GM19372 (cell line): ENCODE measurements at regions not wholly inside any gene's neighbourhood (a gene's known extent, or its start where the extent isn't known, plus 50 kb on each side); places are given as distances from the start of the nearest gene placed in this dataset.

Experiments
- ATAC-seq: cut with Tn5 transposase; IDR thresholded peaks from one replicate; pipeline ENCODE4 v1.9.1; 2021; ENCODE audit warnings: mild to moderate bottlenecking, low read depth, moderate library complexity; ENCODE audit not compliant: unreplicated experiment

DNA sequence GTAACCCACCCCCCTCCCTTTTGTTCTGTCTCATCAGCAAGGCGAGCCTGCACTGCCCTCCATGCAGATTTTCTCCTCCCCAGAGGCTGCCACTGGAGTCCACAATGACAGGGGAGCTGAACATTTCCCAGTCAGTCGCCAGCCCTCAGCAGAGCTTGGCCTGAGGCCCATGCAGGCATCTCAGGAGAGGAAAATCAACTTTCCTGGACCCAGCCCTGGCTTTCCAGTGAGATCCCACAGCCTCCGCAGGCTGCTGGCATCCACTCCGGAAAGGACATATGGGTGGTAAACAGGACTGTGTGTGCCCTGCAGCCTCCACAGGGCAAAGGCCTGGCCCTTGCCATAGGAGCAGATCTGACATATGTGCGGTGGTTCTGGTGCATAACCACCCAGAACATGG lies 253.8 kb downstream of the TNS1 start:
- no peak for ATAC-seq

DNA sequence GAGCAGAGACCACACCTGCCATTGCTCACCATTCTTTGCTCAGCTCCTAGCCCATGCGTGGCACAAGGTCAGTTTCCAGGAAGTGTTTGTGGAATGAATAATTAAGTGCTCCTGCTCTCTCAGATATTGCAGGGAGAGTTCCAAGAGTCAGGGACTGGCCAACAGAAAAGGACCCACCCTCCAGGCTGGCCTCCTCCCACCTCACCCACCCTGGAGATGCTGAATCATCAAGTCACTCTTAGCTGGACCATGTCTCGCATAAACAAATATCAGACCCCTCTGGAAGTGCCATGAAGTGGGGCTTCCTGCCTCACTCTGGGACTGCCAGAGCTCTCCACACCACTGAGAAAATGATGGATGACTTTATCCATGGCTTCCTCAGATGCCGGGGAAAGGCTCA lies 256.0 kb downstream of the TNS1 start:
- ATAC-seq = no peak

DNA sequence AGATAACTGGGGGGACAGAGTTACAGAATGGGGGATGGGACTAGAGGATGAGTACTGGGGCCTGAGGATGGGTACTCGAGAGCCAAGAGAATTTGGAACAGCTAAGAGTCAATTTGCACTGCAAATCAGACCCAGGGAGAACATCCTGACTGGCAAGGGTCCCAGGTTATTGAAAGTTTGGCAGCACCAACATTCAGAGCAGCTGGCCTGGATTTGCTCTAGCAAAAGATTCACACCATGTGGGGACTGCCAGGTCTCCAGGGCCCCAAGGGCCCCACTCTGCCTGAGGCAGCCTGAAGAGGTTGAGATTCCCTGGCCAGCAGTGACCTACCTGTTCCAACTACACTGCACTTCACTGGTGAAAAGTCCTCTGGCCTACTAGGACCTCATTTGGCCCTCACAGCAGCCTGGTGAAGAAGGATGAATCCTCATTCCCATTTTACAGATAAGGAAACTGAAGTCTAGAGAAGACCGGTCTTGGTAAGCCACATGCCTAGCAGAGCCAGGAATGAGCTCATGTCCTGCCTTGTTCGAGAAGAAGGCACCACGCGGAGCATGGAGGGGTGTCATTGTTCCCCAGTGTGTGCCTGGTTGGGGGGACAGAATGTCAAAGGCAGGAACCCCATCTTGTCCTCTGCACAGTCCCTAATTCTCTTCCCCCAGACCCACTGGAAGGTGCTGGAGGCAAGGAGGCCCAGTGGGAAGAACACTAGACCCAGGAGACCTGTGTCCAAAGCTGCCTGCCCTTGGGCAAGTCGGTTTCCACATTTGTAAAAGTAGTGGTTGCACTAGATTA lies 258.6 kb downstream of the TNS1 start:
- ATAC-seq = no peak

DNA sequence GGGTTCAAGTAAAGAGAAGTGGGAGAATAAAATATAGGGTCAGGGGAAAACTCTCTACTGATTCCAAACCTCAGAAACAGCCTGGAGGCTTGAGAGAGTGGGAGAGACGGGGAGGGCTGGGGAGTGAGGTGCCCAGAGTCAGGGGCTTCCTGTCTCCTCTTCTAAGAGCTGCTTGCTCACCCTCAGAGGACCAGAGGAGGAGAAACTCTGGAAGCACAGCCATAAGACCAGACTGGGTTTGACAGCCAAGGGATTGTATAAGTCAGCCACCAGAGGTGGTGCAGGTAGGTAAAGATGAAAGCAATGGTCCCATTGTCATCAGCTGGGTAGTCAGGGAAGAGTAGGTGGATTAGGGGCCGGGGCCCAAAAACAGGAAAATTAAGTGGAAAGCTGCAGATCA lies 259.4 kb downstream of the TNS1 start:
- ATAC-seq = no peak

DNA sequence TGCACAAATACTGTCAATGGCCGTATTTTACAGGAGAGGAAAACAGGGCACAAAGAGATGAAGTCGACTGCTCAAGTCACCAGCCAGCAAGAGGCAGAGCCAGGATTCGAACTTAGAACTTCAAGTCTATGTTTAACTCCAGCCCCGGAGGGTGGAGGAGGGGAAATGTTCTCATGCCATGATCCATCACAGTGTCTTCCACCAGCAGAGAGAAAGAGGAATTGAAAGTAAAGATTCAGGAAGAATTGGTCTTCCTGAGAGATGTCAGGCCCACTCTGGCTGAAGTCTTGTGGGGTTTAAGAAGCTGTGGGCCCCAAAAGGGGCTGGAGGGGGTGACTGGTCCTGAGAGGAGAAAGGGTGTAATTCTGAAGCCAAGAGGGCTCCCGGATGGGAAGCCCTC lies 260.0 kb downstream of the TNS1 start:
- no peak for ATAC-seq

DNA sequence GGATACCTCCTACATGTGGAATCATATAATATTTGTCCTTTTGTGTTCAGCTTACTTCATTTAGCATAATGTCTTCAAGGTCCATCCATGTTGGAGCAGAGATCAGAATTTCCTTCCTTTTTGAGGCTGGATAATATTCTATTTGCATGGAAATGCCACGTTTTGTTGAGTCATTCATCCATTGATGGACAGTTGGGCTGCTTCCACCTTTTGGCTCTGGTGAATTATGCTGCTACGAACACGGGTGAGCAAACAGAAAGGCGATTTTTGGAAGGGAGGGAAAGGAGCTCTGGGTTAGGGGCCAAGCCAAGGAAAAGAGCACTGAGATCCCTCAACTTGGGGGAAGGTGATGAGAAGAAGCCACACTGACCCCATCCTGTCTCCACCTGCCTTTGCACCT lies 260.5 kb downstream of the TNS1 start:
- no peak for ATAC-seq

DNA sequence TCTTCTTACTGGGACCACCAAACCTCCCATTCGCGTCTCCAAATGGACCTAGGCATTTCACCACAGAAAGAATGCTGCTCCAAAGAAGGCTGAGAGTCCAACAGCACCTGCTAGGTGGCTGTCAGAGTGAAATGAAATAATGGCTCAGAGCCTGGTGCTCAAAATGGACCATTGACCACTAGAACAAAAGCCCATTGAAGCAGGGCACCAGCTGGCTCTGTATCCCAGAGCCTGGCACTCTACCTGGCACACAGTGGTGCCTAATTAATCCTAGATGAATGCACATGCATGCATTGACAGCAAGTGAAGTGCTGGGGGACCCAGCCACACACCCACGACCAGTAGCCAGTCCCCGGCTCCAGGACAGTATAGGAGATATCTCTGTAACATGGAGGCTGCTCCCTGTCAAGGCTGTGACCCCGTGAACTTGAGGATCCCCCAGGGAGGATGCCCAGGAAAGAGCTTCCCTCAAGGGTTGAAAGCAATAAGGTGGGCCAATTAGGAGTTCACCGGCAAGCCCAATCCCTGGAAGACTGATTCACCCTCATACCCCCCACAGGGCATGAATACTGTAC lies 261.3 kb downstream of the TNS1 start:
- ATAC-seq = no peak

DNA sequence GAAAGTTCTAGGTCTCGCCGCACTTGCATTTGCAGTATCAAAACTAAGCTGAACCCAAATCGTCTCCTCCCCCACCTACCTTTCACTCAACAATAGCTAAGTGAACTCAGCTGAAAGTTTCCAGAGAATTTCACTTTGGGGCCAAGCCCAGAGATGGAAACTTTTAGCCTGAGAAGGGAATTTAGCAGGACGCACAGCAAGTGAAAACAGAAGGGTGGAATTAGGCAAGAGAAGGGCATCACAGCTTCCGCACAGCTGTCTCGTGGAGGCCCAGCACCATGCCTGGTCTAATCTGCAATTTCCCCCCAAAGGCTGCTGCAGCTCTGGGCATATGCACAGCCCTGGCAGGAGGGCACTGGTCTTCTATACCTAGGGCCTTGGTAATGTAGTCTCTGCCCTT lies 262.0 kb downstream of the TNS1 start:
- ATAC-seq = no peak

DNA sequence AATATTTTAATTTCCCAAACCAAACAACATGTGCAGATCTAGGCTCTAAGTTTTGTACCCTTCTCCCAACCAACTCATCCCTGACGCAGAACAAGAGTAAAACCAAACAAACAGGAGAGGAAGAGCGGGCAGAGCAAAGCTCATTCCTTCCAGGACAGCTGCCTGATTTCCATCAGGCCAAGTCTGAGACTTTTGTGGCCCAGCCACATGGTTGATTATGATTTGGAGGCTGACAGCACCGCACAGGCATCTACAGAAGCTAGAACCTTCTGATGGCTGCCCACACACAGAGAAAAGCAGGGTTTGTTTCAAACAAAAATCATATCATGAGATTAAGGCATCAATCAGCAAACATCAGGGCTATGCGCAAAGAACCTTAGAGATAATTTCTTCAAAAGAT lies 262.6 kb downstream of the TNS1 start:
- ATAC-seq = no peak

DNA sequence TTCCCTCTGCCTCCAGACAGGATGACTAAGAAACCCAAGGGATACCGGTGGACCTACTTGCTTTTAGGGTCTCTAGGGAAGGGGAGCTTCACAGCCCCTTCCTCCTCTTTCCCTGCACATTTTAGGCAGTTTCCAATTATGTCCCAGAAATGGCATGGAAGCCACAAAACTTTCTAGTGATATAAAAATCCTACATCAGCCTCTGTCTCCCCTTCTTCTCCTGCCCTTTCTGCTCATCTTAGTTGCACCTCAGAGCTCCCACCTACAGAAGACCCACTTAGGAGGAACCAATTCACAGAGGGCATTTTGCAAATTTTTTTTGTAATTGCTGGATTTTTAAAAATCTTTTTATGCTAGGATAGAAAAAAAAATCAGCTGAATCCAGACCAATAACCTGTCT lies 263.1 kb downstream of the TNS1 start:
- no peak for ATAC-seq

DNA sequence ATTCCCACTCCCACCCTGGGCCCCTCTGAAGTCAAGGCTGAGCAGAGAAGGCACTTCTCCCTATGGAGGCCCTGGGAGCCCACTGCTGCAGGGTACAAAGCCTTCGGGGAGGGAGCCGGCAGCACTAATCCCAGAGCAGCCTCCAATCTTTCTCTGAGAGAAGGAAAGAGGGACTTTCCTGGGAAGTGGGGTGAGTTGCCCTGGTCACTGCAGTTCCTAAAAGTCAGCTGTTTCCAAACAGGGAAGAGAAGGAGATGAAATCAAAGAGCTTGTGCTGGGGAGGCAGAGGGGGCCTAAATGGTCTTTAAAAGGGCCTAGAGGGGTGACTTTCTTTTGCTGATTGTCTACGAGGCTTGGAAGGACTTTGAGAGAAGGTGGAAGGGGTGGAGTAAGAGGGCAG lies 264.7 kb downstream of the TNS1 start:
- ATAC-seq = no peak

DNA sequence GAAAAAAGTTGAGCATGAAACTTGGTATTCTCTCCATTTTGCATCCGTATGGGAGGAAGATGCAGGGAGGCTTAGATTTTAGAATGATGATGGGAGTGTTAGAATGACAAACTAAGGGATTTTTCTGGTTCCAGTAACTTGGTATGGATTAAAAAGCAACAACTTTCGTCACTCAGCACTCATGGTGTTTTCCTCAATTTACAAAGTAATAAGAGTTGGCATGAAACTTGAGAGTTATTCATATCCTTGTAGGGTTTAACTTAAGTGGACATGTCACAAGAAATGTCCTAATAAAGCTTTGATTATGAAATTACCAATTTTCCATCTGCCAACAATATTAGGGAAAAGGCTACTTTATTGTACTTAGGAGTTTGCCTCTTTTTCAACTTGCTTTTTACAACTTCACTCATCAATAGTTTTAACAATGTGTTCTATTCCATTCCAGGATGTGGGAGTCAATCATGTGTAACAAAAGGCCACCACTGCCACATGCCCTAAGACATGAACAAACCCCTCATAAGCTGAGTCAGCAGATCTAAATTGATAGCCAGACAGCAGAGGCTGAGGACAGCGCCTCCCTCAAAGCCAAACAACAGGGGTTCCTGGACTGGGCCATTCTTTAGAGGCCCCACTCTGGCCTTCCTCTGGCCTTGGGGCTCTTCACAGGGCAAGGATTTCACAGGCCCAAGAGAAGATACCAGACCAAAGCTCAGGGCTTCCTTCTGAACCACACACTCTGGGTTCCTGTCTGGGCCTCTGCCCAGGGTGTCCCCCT lies 265.8 kb downstream of the TNS1 start:
- ATAC-seq = no peak

DNA sequence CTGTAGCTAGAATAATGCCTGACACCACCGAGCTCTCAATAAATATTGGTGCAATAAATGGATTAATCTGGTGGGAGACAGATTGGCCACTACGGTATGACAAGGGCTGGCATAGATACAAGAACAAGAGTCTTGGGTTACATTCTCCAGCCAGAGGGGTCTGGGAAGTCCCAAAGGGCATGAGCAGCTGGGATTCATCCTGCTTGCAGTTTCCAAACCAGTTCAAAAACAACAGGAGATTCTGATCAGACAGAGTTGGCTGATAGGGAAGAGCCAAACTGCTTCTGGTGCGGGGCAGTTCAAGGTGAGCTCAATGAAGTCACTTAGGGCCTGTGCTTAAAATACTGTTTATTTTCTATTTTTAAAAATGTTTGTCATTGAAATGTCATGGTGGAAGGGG lies 266.9 kb downstream of the TNS1 start:
- no peak for ATAC-seq

DNA sequence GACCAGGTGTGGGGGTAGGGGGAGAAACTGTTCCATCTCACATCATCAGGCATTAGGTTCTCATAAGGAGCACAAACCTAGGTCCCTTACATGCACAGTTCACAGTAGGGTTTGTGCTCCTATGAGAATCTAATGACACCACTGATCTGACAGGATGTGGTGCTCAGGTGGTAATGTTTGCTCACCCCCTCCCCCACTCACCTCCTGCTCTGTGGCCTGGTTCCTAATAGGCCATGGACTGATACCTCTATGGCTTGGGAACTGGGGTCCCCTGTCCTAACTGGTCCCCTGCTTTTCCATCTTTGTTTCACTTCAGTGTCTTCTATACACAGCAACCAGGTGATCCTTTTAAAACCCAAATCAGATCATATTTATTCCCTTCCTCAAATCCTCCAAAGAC lies 267.8 kb downstream of the TNS1 start:
- no peak for ATAC-seq

DNA sequence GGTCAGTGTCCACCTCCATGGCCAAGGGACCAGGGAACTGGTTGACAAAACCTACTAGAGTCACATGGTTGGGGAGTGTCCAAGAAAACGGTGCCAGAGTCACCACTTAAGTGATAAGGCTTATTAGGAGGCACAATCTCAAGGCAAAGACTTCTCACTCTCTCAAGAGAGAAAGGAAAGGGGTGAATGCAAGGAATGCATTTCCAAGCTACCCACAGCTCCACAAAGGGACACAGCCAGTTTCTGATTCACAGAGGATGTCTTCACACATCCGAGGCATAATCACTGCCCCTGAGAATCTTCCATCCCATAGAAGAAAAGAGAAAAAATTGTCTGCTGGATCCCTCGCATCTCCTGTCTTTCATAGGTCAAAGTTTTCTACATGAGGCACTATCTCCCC lies 269.3 kb downstream of the TNS1 start:
- ATAC-seq = no peak

DNA sequence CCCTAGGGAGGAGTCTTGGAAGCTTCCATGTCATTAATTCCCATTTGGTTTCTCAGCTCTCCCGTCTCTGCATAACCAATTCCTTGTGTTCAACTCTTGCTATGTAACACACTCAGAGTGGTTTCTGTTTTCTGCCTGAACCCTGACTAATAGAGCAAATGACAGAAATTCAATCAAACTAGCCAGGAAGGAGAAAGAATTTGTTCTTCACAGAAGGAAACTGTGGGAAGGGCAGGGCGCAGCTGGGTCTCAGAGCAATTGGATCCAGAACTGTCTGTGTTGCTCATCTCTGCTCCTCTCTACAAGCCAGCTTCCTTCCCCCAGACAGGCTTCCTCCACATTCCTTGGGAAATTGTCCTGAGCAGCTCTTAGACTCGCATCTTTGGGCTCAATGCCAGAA lies 269.8 kb downstream of the TNS1 start:
- ATAC-seq = no peak

DNA sequence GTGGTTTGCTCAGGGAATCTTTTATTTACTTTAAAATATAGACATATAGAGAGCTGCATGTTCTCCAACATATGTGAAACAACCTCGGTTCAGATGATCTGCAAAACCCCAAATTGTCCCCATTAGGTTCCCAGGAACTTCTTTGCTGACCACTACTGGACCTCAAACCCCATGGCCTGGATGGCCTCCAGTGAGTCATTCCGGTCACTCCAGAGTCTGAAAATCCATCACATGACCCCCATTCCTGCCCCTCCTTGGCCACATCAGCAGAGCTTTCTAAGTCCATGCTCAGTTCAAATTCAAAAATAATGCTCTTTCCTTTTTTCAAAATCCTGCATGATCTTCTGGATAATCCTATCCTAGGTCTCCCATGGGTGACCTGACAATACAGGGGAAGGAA lies 271.0 kb downstream of the TNS1 start:
- ATAC-seq = no peak

DNA sequence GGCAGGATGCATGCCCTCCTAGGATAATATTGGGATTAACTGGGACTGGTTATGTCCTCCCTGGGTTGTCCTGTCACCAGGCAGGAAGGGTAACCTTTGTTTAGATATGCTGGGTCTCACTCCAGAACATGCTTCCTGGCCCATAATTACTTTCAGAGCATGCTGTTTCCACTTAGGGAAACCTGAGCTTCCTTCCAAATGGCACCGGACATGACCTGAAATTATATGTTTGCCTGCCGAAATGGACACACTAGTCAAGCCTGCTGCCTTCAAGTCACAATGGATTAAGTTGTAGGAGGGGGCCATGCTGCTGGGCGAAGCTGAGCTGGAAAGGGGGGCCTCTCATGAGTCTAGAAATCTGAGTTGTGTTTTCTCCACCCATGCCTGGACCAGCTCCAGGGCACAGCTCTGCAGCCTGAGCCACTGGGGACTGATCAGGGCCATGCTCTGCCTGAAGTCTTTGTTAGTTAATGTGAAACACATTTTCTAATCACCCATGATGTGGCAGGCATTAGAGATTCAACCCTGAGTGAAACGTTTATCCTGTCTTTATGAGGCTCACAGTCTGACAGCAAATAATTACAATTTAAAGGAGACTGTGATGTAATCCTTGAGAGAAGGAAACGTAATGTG lies 273.3 kb downstream of the TNS1 start:
- ATAC-seq = no peak

DNA sequence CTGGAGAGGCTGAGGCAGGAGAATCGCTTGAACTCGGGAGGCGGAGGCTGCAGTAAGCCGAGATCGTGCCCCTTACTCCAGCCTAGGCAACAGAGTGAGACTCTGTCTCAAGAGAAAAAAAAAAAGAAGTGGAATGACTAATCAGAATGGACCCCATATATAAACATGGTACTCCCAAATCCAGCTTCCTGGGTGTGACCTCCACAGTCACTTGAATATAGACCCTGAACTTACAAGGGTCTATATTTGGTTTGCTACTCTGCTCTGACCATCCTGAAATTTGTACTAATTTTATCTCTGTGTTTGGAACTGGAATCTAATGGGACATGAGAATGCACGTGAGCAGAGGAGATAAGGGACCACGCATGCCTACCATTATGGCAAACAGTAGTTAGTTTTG lies 275.0 kb downstream of the TNS1 start:
- no peak for ATAC-seq

DNA sequence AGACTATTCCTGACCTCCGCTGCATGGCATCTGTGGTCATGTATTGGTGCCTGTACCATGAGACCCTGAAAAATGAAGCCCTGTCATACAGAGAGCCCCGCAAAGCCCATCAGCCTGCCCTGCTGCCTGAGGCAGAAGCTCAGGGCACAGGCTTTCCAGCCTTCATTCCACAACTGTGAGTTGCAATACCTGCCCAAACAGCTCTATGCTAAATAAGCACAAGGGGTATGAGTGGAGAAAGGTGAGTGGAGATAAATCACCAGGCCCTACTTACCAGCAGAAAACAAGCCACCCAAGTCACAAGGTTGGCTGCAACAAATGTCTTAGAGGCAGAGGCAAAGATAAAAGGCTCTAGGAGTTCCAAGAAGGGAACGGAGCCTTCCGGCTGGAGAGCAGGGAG lies 277.4 kb downstream of the TNS1 start:
- no peak for ATAC-seq

DNA sequence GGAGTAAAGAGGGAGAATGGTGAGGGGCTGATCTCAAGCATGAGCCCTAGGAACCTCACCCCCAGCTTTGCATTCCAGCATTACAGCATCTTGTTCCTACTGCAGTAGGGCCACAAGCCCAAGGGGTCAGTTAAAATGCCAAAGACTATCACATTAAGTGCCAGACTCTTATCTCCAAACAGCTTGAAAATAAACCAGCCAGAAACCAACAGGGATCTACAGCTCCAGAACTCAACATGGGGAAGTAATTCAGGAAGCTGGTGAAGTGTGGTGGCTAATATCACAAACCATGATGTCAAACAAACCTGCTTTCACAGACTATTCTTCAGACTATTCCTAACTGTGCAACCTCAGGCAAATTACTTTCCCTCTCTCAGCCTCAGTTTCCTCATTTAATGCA lies 278.3 kb downstream of the TNS1 start:
- ATAC-seq = no peak
